NT2/D1 (cell line): ENCODE measurements at regions not wholly inside any gene's neighbourhood (a gene's known extent, or its start where the extent isn't known, plus 50 kb on each side); places are given as distances from the start of the nearest gene placed in this dataset.

ENCODE experiments used
- SUZ12 ChIP-seq: IDR thresholded peaks from 2 replicates; pipeline ENCODE4 v1.6.1; 2011; ENCODE audit not compliant: insufficient read length, insufficient read depth; ENCODE audit errors: extremely low read depth
- YY1 ChIP-seq: IDR thresholded peaks from 2 replicates; pipeline ENCODE4 v1.6.1; 2011; ENCODE audit not compliant: insufficient read length, insufficient read depth
- ZNF274 ChIP-seq: IDR thresholded peaks from 2 replicates; pipeline ENCODE4 v1.6.1; 2011; ENCODE audit warnings: mild to moderate bottlenecking, low read depth, low read length

GRCh38 chr11:95534809-95535208, 254.8 kb downstream of the FAM76B start:
- TF ChIP-seq ZNF274 (no peak), YY1 (no peak), SUZ12 (no peak)
